Esophagus squamous epithelium (tissue), 4 donors: ENCODE measurements at regions not wholly inside any gene's neighbourhood (a gene's known extent, or its start where the extent isn't known, plus 50 kb on each side); places are given as distances from the start of the nearest gene placed in this dataset.

Experiments used
- POLR2A ChIP-seq, 4 donors: fragments of 450-650 bp; IDR thresholded peaks; one replicate each; pipeline ENCODE4 v1.6.1; 2017; ENCODE audit warnings: antibody characterized with exemption in 4 of 4, mild to moderate bottlenecking in 4 of 4, moderate library complexity in 3 of 4
- TF ChIP-seq, protein P1 (sequence below), 6 experiments: fragments of 450-650 bp in 4 of 6; fragments of 200-600 bp in 2 of 6; sonication (generic) in 2 of 6; IDR thresholded peaks; one replicate each; pipeline ENCODE4 v1.5.1; 2016 to 2019; ENCODE audit warnings: antibody characterized with exemption in 6 of 6, mild to moderate bottlenecking in 4 of 6, moderate library complexity in 4 of 6

DNA sequence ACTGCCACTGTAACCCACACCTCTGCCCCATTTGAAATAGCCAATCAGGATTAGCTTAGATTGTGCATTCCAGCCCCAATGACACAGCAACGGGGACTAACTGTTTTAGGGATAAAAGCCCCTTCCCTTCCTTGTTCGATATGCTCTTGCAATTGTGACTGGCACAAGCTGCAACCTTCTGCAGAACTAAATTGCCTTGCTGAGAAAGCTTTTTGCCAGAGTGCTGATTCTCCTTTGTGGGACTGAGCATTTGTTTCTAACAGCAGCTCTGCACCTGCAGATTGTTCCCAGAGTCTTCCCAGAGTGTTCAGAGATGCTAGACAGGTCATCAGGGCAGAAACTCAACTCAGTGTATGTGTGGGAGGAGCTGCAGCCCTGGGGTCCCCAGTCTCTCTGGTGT lies 115.8 kb downstream of the ZNF675 start:
- no peak for TF ChIP-seq POLR2A (IDR thresholded peaks at IDR 0.05)
- TF ChIP-seq, protein P1, sequence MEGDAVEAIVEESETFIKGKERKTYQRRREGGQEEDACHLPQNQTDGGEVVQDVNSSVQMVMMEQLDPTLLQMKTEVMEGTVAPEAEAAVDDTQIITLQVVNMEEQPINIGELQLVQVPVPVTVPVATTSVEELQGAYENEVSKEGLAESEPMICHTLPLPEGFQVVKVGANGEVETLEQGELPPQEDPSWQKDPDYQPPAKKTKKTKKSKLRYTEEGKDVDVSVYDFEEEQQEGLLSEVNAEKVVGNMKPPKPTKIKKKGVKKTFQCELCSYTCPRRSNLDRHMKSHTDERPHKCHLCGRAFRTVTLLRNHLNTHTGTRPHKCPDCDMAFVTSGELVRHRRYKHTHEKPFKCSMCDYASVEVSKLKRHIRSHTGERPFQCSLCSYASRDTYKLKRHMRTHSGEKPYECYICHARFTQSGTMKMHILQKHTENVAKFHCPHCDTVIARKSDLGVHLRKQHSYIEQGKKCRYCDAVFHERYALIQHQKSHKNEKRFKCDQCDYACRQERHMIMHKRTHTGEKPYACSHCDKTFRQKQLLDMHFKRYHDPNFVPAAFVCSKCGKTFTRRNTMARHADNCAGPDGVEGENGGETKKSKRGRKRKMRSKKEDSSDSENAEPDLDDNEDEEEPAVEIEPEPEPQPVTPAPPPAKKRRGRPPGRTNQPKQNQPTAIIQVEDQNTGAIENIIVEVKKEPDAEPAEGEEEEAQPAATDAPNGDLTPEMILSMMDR (IDR thresholded peaks at IDR 0.05), result no peak
